Cardiac muscle cell (in vitro differentiated cells and primary cell): ENCODE measurements at regions not wholly inside any gene's neighbourhood (a gene's known extent, or its start where the extent isn't known, plus 50 kb on each side); places are given as distances from the start of the nearest gene placed in this dataset.
A peak's percentile ranks its signal among the peaks of the same experiment; 100 is the strongest.
"Not testable (repeated sequence)": the region's sequence is repeated elsewhere in the genome, so short reads cannot be mapped to it uniquely, and the experiment has no call there.

Experiments used
- DNase-seq, 2 donors: peaks; one replicate each; pipeline versions ENCODE4 v3.0.0 to v3.0.0-alpha.2; 2010 to 2017; ENCODE audit warnings: low read depth in 1 of 2, low spot score in 1 of 2
- H3K27ac ChIP-seq: fragments of 200-600 bp; sonication (generic); 2 replicates; pipeline ENCODE4 v1.5.1; 2016
- H3K27me3 ChIP-seq: fragments of 200-600 bp; sonication (generic); 2 replicates; pipeline ENCODE4 v1.6.0; 2016; ENCODE audit warnings: control low read depth
- H3K36me3 ChIP-seq: fragments of 200-600 bp; sonication (generic); 2 replicates; pipeline ENCODE4 v1.5.1; 2016; ENCODE audit warnings: control low read depth
- H3K4me1 ChIP-seq: fragments of 200-600 bp; sonication (generic); 2 replicates; pipeline ENCODE4 v1.8.1; 2017; ENCODE audit warnings: low read depth, mild to moderate bottlenecking, mixed run types
- H3K4me3 ChIP-seq: fragments of 200-600 bp; sonication (generic); 2 replicates; pipeline ENCODE4 v1.5.1; 2016; ENCODE audit warnings: mild to moderate bottlenecking
- H3K9me3 ChIP-seq: fragments of 200-600 bp; sonication (generic); 2 replicates; pipeline ENCODE4 v1.5.1; 2017; ENCODE audit warnings: low read depth, mild to moderate bottlenecking, control low read depth
- CTCF ChIP-seq: IDR thresholded peaks from 2 replicates; pipeline ENCODE4 v1.5.1; 2012; ENCODE audit warnings: low read depth, mild to moderate bottlenecking, low read length

- no peak for DNase-seq
- H3K27me3 ChIP-seq, result no peaks in the 10 kb centered on the region
- no peak overlapping the region for H3K4me3 ChIP-seq
- no peaks in the 10 kb centered on the region for H3K36me3 ChIP-seq
- no peaks in the 10 kb centered on the region for H3K9me3 ChIP-seq
- H3K27ac ChIP-seq, result peak overlapping the region; percentile 26
- TF ChIP-seq CTCF, result no peak
- H3K4me1 ChIP-seq, result peaks cover 16% of the 10 kb centered on the region
These were observed 121.3 kb upstream of the CTSV start for GRCh38 chr9:97160255-97160654.

- not testable (repeated sequence) for H3K27ac ChIP-seq, H3K9me3 ChIP-seq, H3K27me3 ChIP-seq, H3K36me3 ChIP-seq, DNase-seq, H3K4me3 ChIP-seq
- peaks cover 16% of the 10 kb centered on the region for H3K4me1 ChIP-seq
These were observed 119.8 kb upstream of the CTSV start for GRCh38 chr9:97158722-97159121.

GRCh38 chr9:97155441-97155840, 116.5 kb upstream of the CTSV start:
- not testable (repeated sequence) for DNase-seq, H3K4me1 ChIP-seq, H3K36me3 ChIP-seq, H3K4me3 ChIP-seq, H3K9me3 ChIP-seq, H3K27me3 ChIP-seq, H3K27ac ChIP-seq

- Histone ChIP-seq H3K4me1 (no peaks in the 10 kb centered on the region), H3K9me3 (no peaks in the 10 kb centered on the region), H3K27me3 (no peaks in the 10 kb centered on the region), H3K36me3 (no peaks in the 10 kb centered on the region), H3K4me3 (no peak overlapping the region), H3K27ac (no peak overlapping the region)
- no peak for DNase-seq
- TF ChIP-seq CTCF, result no peak
These were observed 115.0 kb upstream of the CTSV start for GRCh38 chr9:97153967-97154366.

- not testable (repeated sequence) for H3K27me3 ChIP-seq, DNase-seq, H3K36me3 ChIP-seq, H3K9me3 ChIP-seq, H3K4me1 ChIP-seq, H3K4me3 ChIP-seq, H3K27ac ChIP-seq
These were observed 114.2 kb upstream of the CTSV start for GRCh38 chr9:97153160-97153559.

- not testable (repeated sequence) for H3K36me3 ChIP-seq
These were observed 111.5 kb upstream of the CTSV start for GRCh38 chr9:97150471-97150870.

GRCh38 chr9:97148428-97148827, 109.5 kb upstream of the CTSV start:
- DNase-seq, H3K4me1 ChIP-seq, H3K27me3 ChIP-seq, H3K27ac ChIP-seq, H3K9me3 ChIP-seq, H3K4me3 ChIP-seq, H3K36me3 ChIP-seq: not testable (repeated sequence)

More at GRCh38 chr9:97150471-97150870, 111.5 kb upstream of the CTSV start:
- H3K9me3 ChIP-seq, H3K27ac ChIP-seq, H3K4me1 ChIP-seq, DNase-seq, H3K4me3 ChIP-seq, H3K27me3 ChIP-seq: not testable (repeated sequence)

- H3K27me3 ChIP-seq, H3K4me1 ChIP-seq, H3K9me3 ChIP-seq, H3K4me3 ChIP-seq, H3K36me3 ChIP-seq, H3K27ac ChIP-seq, DNase-seq: not testable (repeated sequence)
These were observed 106.7 kb upstream of the CTSV start for GRCh38 chr9:97145680-97146079.

GRCh38 chr9:97140566-97140965, 101.6 kb upstream of the CTSV start:
- Histone ChIP-seq H3K9me3 (no peaks in the 10 kb centered on the region), H3K27me3 (no peaks in the 10 kb centered on the region), H3K4me3 (no peak overlapping the region), H3K4me1 (peaks cover 7% of the 10 kb centered on the region), H3K27ac (no peak overlapping the region), H3K36me3 (no peaks in the 10 kb centered on the region)
- no peak for DNase-seq
- no peak for TF ChIP-seq CTCF
